ENCODE measurements at regions not wholly inside any gene's neighbourhood (a gene's known extent, or its start where the extent isn't known, plus 50 kb on each side); places are given as distances from the start of the nearest gene placed in this dataset.

DNA sequence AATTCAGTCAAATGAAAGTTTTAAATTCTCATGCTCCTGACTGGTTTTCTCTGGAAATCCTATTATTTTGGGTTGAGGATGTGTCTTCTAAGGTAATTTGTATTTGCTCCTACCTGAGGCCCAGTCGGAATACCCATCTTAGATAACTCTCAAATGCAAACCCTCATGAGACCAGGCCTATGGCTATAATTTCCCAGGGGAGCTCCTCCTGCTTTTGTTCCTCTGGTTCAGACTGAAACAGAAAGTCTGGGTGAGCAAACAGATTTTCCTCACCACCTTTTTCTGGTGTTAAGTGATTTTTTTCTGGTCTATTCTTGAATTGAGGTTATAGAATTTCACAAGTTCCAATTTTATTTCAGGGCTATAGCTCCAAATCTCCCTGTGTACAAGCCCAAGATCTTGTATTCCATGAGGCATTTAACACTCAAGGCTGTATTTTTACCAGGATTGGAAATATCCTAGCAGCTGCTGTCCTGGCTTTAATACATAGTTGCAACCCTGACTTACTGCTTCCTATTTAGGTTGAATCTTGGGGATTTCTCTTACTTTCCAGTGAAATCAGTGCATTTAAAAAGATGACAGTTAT, 169.1 kb upstream of the PTCHD4 start:
- ATAC-seq (no peak), DNase-seq (no peak)
- no peaks in the 10 kb centered on the region for H3K4me1 Mint-ChIP-seq (ENCODE audit: low read depth)
- no peaks in the 10 kb centered on the region for H3K36me3 Mint-ChIP-seq (ENCODE audit: low read depth)
- H3K27me3 Mint-ChIP-seq: no peaks in the 10 kb centered on the region
- intact Hi-C loops (cut with micrococcal nuclease): no loop called here
- POLR2A ChIA-PET: no interaction called here
- no peak overlapping the region for H3K4me3 Mint-ChIP-seq
- H3K27ac Mint-ChIP-seq: no peak overlapping the region
- CTCF ChIA-PET: no interaction called here
- no peaks in the 10 kb centered on the region for H3K9me3 Mint-ChIP-seq
- TF ChIP-seq, protein P1, sequence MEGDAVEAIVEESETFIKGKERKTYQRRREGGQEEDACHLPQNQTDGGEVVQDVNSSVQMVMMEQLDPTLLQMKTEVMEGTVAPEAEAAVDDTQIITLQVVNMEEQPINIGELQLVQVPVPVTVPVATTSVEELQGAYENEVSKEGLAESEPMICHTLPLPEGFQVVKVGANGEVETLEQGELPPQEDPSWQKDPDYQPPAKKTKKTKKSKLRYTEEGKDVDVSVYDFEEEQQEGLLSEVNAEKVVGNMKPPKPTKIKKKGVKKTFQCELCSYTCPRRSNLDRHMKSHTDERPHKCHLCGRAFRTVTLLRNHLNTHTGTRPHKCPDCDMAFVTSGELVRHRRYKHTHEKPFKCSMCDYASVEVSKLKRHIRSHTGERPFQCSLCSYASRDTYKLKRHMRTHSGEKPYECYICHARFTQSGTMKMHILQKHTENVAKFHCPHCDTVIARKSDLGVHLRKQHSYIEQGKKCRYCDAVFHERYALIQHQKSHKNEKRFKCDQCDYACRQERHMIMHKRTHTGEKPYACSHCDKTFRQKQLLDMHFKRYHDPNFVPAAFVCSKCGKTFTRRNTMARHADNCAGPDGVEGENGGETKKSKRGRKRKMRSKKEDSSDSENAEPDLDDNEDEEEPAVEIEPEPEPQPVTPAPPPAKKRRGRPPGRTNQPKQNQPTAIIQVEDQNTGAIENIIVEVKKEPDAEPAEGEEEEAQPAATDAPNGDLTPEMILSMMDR (IDR thresholded peaks at IDR 0.05): no peak

DNA sequence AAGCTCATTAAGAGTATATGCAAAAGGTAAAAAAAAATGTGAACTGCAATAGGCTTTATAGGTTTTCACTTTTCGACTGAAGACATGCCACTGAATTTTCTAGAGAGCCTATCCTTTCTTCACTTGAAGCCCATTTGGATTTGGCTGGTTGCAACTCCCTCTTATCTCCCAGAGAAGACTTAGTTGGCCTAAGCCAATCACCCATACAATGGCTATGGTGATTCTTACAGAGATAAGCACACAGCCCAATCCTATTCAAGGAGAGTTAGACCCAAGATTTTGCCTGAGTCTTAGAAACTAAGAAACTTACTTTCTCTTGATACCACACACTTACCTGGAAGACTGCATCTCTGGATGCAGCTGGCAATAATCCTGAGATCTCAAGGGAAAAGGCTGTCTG, 167.3 kb upstream of the PTCHD4 start:
- no peaks in the 10 kb centered on the region for H3K27me3 Mint-ChIP-seq
- H3K36me3 Mint-ChIP-seq (ENCODE audit: low read depth): no peaks in the 10 kb centered on the region
- TF ChIP-seq, protein P1 (IDR thresholded peaks at IDR 0.05): no peak
- H3K27ac Mint-ChIP-seq: no peak overlapping the region
- DNase-seq (no peak), ATAC-seq (no peak)
- no peaks in the 10 kb centered on the region for H3K4me1 Mint-ChIP-seq (ENCODE audit: low read depth)
- intact Hi-C loops (cut with micrococcal nuclease): no loop called here
- CTCF ChIA-PET: no interaction called here
- no peak overlapping the region for H3K4me3 Mint-ChIP-seq
- H3K9me3 Mint-ChIP-seq: no peaks in the 10 kb centered on the region
- POLR2A ChIA-PET: no interaction called here

DNA sequence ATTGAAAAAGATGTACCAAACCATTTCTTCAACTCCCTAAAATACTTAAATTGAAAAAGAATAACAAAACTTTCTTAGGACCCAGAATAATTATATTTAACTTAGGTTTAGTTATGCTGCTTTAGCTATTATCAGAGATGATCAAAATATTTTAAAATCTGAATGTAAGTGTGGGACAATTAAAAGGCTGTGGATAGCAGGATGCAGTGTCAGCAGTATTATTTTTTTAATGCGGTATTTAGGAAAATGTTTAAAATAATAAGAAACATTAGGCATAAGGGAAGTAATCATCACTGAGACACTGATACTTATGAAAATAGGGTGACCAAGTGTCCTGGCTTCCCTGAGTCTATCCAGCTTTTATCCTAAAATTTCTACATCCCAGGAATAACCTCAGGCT, 161.5 kb upstream of the PTCHD4 start:
- no peak for DNase-seq
- ATAC-seq: no peak

DNA sequence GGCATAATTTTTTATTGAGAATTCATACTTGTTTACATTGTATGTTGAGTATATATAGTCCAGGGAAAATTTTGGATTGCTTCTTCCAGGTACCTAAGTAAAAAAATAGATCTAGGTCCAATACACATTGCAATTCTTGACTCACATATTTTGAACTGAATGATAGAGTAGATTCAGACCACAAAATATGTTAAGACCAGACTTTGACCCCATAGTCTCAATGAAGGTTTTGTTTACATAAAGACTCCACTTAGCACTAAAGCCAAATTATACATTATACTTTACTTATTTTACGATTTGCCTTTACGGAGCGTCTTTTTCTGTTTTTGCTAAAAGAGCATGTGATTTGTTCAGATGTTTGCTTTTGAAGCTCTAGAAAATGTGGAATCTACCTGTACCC, 144.1 kb upstream of the PTCHD4 start:
- DNase-seq (no peak), ATAC-seq (no peak)
- intact Hi-C loops (cut with micrococcal nuclease): no loop called here
- ChIA-PET POLR2A (no interaction called here), CTCF (no interaction called here)
- no peak overlapping the region for H3K4me3 Mint-ChIP-seq
- TF ChIP-seq, protein P1 (IDR thresholded peaks at IDR 0.05): no peak
- no peaks in the 10 kb centered on the region for H3K36me3 Mint-ChIP-seq (ENCODE audit: low read depth)
- no peak overlapping the region for H3K27ac Mint-ChIP-seq
- no peaks in the 10 kb centered on the region for H3K27me3 Mint-ChIP-seq
- H3K9me3 Mint-ChIP-seq: no peaks in the 10 kb centered on the region
- H3K4me1 Mint-ChIP-seq (ENCODE audit: low read depth): no peaks in the 10 kb centered on the region

More for the DNA sequence above, 161.5 kb upstream of the PTCHD4 start:
- ChIA-PET POLR2A (no interaction called here), CTCF (no interaction called here)
- intact Hi-C loops (cut with micrococcal nuclease): no loop called here
- Mint-ChIP-seq H3K27me3 (no peaks in the 10 kb centered on the region), H3K27ac (no peak overlapping the region), H3K36me3 (ENCODE audit: low read depth) (no peaks in the 10 kb centered on the region), H3K9me3 (no peaks in the 10 kb centered on the region), H3K4me1 (ENCODE audit: low read depth) (no peaks in the 10 kb centered on the region), H3K4me3 (no peak overlapping the region)
- TF ChIP-seq, protein P1 (IDR thresholded peaks at IDR 0.05): no peak

DNA sequence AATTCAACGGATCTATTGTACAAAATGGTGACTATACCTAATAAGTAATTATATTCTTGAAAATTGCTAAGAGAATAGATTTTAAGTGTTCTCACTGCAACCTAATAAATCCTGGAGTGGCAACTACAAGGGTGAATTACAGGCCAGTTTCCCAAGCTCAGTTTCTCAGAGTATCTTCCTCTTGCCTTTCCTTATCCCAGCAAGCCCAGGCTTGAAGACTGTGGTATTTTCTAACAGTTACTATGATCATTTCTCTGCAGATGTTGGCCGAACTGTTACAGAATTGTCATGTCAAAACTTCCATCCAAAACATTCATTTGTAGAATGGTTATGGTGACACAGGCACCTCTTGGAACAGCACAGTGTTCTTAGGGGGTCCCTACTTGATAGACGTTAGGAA, 138.1 kb upstream of the PTCHD4 start:
- ATAC-seq: no peak
- Mint-ChIP-seq H3K36me3 (ENCODE audit: low read depth) (no peaks in the 10 kb centered on the region), H3K27me3 (no peaks in the 10 kb centered on the region), H3K9me3 (no peaks in the 10 kb centered on the region), H3K4me1 (ENCODE audit: low read depth) (no peaks in the 10 kb centered on the region), H3K27ac (no peak overlapping the region), H3K4me3 (no peak overlapping the region)
- TF ChIP-seq, protein P1 (IDR thresholded peaks at IDR 0.05): no peak
- DNase-seq: no peak
- intact Hi-C loops (cut with micrococcal nuclease): no loop called here
- POLR2A ChIA-PET: no interaction called here
- CTCF ChIA-PET: no interaction called here
